Tibial nerve (tissue), 4 donors: ENCODE measurements at regions not wholly inside any gene's neighbourhood (a gene's known extent, or its start where the extent isn't known, plus 50 kb on each side); places are given as distances from the start of the nearest gene placed in this dataset.

Source experiments
- EP300 ChIP-seq, 2 donors: sonication (generic); formaldehyde crosslinking; IDR thresholded peaks; one replicate each; pipeline ENCODE4 v1.6.1; 2017; ENCODE audit warnings: antibody characterized with exemption in 2 of 2, mild to moderate bottlenecking in 1 of 2
- POLR2A ChIP-seq, 2 donors: fragments of 450-650 bp; IDR thresholded peaks; one replicate each; pipeline ENCODE4 v1.6.1; 2017; ENCODE audit warnings: antibody characterized with exemption in 2 of 2, mild to moderate bottlenecking in 2 of 2, moderate library complexity in 2 of 2
- TF ChIP-seq, protein P1 (sequence below), 5 experiments: fragments of 200-600 bp in 3 of 5; fragments of 450-650 bp in 2 of 5; sonication (generic) in 3 of 5; IDR thresholded peaks; one replicate each; pipeline ENCODE4 v1.5.1; 2016 to 2019; ENCODE audit warnings: antibody characterized with exemption in 5 of 5, mild to moderate bottlenecking in 3 of 5, moderate library complexity in 2 of 5

DNA sequence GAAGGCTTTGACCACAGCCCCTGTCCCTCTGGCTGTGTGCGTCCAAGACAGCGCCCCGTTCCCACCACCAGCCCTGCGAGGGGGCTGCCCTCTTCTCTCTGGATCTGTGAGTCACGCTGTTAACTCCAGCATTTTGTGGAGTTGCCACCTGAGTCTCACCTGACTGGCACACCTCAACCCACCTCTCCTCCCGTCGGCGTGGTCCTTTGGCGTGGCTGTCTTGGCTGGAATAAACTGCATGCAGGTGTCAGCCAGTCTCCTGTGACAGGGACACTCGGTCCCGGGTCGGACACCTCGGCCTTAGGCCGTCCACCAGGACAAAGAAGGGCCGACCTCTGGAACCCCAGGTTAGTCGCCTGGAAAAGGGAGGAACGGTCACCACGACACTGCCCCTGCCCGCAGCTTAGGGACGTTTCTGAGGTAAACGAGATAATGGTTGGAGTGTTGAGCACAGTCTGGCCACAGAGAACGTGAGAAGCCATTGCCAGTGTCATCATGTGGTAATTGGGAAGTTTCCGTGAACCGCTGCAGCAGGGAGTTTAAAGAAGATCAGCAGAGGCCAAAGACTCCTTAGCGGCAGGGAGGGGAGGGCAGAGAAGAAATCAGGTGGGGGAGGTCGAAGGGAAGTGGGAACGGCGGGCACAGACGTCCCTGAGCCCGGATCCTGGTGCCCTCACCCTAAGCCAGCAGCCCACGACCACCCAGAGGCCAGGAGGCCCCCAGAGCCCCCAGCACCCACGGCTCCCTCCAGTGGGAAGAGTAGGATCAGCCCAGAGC lies 73.6 kb upstream of the FAM20C start:
- TF ChIP-seq, protein P1, sequence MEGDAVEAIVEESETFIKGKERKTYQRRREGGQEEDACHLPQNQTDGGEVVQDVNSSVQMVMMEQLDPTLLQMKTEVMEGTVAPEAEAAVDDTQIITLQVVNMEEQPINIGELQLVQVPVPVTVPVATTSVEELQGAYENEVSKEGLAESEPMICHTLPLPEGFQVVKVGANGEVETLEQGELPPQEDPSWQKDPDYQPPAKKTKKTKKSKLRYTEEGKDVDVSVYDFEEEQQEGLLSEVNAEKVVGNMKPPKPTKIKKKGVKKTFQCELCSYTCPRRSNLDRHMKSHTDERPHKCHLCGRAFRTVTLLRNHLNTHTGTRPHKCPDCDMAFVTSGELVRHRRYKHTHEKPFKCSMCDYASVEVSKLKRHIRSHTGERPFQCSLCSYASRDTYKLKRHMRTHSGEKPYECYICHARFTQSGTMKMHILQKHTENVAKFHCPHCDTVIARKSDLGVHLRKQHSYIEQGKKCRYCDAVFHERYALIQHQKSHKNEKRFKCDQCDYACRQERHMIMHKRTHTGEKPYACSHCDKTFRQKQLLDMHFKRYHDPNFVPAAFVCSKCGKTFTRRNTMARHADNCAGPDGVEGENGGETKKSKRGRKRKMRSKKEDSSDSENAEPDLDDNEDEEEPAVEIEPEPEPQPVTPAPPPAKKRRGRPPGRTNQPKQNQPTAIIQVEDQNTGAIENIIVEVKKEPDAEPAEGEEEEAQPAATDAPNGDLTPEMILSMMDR (IDR thresholded peaks at IDR 0.05) = no peak
- no peak for TF ChIP-seq POLR2A (IDR thresholded peaks at IDR 0.05)
- no peak for TF ChIP-seq EP300 (IDR thresholded peaks at IDR 0.05)
